ENCODE measurements at regions not wholly inside any gene's neighbourhood (a gene's known extent, or its start where the extent isn't known, plus 50 kb on each side); places are given as distances from the start of the nearest gene placed in this dataset.

- Histone ChIP-seq H3K27ac (no peak overlapping the region), H3K36me3 (no peaks in the 10 kb centered on the region), H3K4me1 (no peaks in the 10 kb centered on the region), H3K27me3 (no peaks in the 10 kb centered on the region), H3K4me3 (no peak overlapping the region), H3K9me3 (no peaks in the 10 kb centered on the region)
- DNase-seq (ENCODE audit: low spot score), result no peak
- TF ChIP-seq, protein P1, sequence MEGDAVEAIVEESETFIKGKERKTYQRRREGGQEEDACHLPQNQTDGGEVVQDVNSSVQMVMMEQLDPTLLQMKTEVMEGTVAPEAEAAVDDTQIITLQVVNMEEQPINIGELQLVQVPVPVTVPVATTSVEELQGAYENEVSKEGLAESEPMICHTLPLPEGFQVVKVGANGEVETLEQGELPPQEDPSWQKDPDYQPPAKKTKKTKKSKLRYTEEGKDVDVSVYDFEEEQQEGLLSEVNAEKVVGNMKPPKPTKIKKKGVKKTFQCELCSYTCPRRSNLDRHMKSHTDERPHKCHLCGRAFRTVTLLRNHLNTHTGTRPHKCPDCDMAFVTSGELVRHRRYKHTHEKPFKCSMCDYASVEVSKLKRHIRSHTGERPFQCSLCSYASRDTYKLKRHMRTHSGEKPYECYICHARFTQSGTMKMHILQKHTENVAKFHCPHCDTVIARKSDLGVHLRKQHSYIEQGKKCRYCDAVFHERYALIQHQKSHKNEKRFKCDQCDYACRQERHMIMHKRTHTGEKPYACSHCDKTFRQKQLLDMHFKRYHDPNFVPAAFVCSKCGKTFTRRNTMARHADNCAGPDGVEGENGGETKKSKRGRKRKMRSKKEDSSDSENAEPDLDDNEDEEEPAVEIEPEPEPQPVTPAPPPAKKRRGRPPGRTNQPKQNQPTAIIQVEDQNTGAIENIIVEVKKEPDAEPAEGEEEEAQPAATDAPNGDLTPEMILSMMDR (IDR thresholded peaks at IDR 0.05), result no peak
These were observed 159.4 kb downstream of the CD8B2 start for GRCh38 chr2:106646605-106647004.

- TF ChIP-seq, protein P1 (IDR thresholded peaks at IDR 0.05), result no peak
- no peak for DNase-seq (ENCODE audit: low spot score)
- Histone ChIP-seq H3K9me3 (no peaks in the 10 kb centered on the region), H3K4me1 (no peaks in the 10 kb centered on the region), H3K27ac (no peak overlapping the region), H3K4me3 (no peak overlapping the region), H3K36me3 (no peaks in the 10 kb centered on the region), H3K27me3 (no peaks in the 10 kb centered on the region)
These were observed 162.1 kb downstream of the CD8B2 start for GRCh38 chr2:106649306-106649705.

GRCh38 chr2:106653465-106653864, 166.3 kb downstream of the CD8B2 start:
- no peaks in the 10 kb centered on the region for H3K27me3 ChIP-seq
- H3K27ac ChIP-seq, result no peak overlapping the region
- H3K9me3 ChIP-seq, result no peaks in the 10 kb centered on the region
- H3K36me3 ChIP-seq, result no peaks in the 10 kb centered on the region
- no peak overlapping the region for H3K4me3 ChIP-seq
- DNase-seq (ENCODE audit: low spot score), result no peak
- H3K4me1 ChIP-seq, result no peaks in the 10 kb centered on the region
- TF ChIP-seq, protein P1 (IDR thresholded peaks at IDR 0.05), result no peak

- no peaks in the 10 kb centered on the region for H3K27me3 ChIP-seq
- no peak for DNase-seq (ENCODE audit: low spot score)
- H3K4me1 ChIP-seq, result no peaks in the 10 kb centered on the region
- no peak overlapping the region for H3K4me3 ChIP-seq
- no peaks in the 10 kb centered on the region for H3K9me3 ChIP-seq
- H3K27ac ChIP-seq, result no peak overlapping the region
- no peaks in the 10 kb centered on the region for H3K36me3 ChIP-seq
- TF ChIP-seq, protein P1 (IDR thresholded peaks at IDR 0.05), result no peak
These were observed 171.5 kb downstream of the CD8B2 start for GRCh38 chr2:106658616-106659015.

DNA sequence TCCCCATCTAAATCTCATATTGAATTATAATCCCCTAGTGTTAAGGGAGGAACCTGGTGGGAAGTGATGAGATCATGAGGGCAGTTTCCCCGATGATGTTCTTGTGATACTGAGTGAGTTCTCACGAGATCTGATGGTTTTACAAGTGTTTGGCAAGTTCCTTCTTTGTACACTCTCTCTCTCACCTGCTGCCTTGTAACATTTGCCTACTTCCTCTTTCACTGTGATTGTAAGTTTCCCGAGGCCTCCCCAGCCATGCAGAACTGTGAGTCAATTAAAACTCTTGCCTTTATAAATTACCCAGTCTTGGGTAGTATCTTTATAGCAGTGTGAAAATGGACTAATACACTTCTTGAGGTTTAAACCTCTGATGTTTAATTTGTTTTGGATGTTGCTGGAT, 177.5 kb downstream of the CD8B2 start:
- no peak for DNase-seq (ENCODE audit: low spot score)
- no peaks in the 10 kb centered on the region for H3K36me3 ChIP-seq
- H3K4me3 ChIP-seq, result no peak overlapping the region

More for the DNA sequence above, 177.5 kb downstream of the CD8B2 start:
- H3K27me3 ChIP-seq, result no peaks in the 10 kb centered on the region
- no peak overlapping the region for H3K27ac ChIP-seq
- no peaks in the 10 kb centered on the region for H3K4me1 ChIP-seq
- no peaks in the 10 kb centered on the region for H3K9me3 ChIP-seq
- TF ChIP-seq, protein P1 (IDR thresholded peaks at IDR 0.05), result no peak
